Epidermal melanocyte (primary cell): ENCODE measurements at regions not wholly inside any gene's neighbourhood (a gene's known extent, or its start where the extent isn't known, plus 50 kb on each side); places are given as distances from the start of the nearest gene placed in this dataset.

Experiments used
- DNase-seq: peaks from one replicate; pipeline ENCODE4 v3.0.0; 2011; ENCODE audit warnings: low spot score; ENCODE audit not compliant: insufficient read length

GRCh38 chr5:28558196-28558595 lies 1519.8 kb upstream of the CDH9 start:
- no peak for DNase-seq

GRCh38 chr5:28557114-28557513 lies 1518.7 kb upstream of the CDH9 start:
- no peak for DNase-seq

GRCh38 chr5:28549588-28549987 lies 1511.2 kb upstream of the CDH9 start:
- DNase-seq: no peak

GRCh38 chr5:28548856-28549255 lies 1510.5 kb upstream of the CDH9 start:
- DNase-seq: no peak

- no peak for DNase-seq
Observed at GRCh38 chr5:28544501-28544900, 1506.1 kb upstream of the CDH9 start.

- no peak for DNase-seq
Observed at GRCh38 chr5:28543473-28544098, 1505.2 kb upstream of the CDH9 start.

GRCh38 chr5:28542987-28543386 lies 1504.6 kb upstream of the CDH9 start:
- no peak for DNase-seq

GRCh38 chr5:28523888-28524635 lies 1485.7 kb upstream of the CDH9 start:
- no peak for DNase-seq

- DNase-seq: no peak
Observed at GRCh38 chr5:28523416-28523815, 1485.0 kb upstream of the CDH9 start.

GRCh38 chr5:28517691-28518090 lies 1479.3 kb upstream of the CDH9 start:
- no peak for DNase-seq

GRCh38 chr5:28516722-28517121 lies 1478.3 kb upstream of the CDH9 start:
- no peak for DNase-seq

- DNase-seq: no peak
Observed at GRCh38 chr5:28512648-28513047, 1474.3 kb upstream of the CDH9 start.

GRCh38 chr5:28505121-28505520 lies 1466.7 kb upstream of the CDH9 start:
- no peak for DNase-seq

- no peak for DNase-seq
Observed at GRCh38 chr5:28500511-28500910, 1462.1 kb upstream of the CDH9 start.

GRCh38 chr5:28499766-28500290 lies 1461.4 kb upstream of the CDH9 start:
- DNase-seq: no peak

- no peak for DNase-seq
Observed at GRCh38 chr5:28495876-28496275, 1457.5 kb upstream of the CDH9 start.

- no peak for DNase-seq
Observed at GRCh38 chr5:28493456-28493855, 1455.1 kb upstream of the CDH9 start.

- no peak for DNase-seq
Observed at GRCh38 chr5:28488752-28489151, 1450.4 kb upstream of the CDH9 start.

- no peak for DNase-seq
Observed at GRCh38 chr5:28483327-28484025, 1445.1 kb upstream of the CDH9 start.

GRCh38 chr5:28473531-28474107 lies 1435.2 kb upstream of the CDH9 start:
- no peak for DNase-seq

GRCh38 chr5:28468166-28468565 lies 1429.8 kb upstream of the CDH9 start:
- DNase-seq: no peak

- DNase-seq: no peak
Observed at GRCh38 chr5:28463728-28464127, 1425.3 kb upstream of the CDH9 start.
